ENCODE measurements at regions not wholly inside any gene's neighbourhood (a gene's known extent, or its start where the extent isn't known, plus 50 kb on each side); places are given as distances from the start of the nearest gene placed in this dataset.
A peak's percentile ranks its signal among the peaks of the same experiment; 100 is the strongest.

DNA sequence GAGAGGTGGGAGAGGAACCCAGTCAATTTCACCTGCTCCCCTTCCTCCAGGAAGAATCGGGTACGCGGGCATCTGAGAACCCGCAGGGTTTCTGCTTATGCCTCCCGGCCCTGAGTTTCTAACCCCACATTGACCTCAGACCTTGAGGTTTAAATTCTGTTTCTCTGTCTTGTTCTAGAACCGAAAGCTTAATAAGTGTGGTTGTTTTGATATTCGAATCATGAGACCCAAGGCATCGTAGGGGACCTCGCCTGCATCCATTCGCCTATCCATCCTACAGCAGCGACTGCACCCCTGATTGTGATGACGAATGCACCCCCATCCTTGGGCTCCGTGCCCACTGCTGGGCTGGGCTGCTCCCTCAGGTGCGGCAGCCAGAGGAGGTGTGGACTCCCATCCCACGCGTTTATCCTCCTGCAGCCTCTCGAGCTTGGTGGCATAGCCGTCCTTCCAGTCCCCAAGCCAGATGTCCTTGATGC is 80.8 kb upstream of the IER5L start:
- peaks cover 0 to 6% of the 10 kb centered on the region in 2 donors for H3K27me3 ChIP-seq
- TF ChIP-seq, protein P1, sequence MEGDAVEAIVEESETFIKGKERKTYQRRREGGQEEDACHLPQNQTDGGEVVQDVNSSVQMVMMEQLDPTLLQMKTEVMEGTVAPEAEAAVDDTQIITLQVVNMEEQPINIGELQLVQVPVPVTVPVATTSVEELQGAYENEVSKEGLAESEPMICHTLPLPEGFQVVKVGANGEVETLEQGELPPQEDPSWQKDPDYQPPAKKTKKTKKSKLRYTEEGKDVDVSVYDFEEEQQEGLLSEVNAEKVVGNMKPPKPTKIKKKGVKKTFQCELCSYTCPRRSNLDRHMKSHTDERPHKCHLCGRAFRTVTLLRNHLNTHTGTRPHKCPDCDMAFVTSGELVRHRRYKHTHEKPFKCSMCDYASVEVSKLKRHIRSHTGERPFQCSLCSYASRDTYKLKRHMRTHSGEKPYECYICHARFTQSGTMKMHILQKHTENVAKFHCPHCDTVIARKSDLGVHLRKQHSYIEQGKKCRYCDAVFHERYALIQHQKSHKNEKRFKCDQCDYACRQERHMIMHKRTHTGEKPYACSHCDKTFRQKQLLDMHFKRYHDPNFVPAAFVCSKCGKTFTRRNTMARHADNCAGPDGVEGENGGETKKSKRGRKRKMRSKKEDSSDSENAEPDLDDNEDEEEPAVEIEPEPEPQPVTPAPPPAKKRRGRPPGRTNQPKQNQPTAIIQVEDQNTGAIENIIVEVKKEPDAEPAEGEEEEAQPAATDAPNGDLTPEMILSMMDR (IDR thresholded peaks at IDR 0.05): no peak
- TF ChIP-seq POLR2A (IDR thresholded peaks at IDR 0.05): no peak
- H3K4me3 ChIP-seq: peak overlapping the region in 1 of 3 donors; percentile 5
- H3K4me1 ChIP-seq: peaks cover 0 to 8% (median 0%) of the 10 kb centered on the region in 4 donors
- intact Hi-C loops (cut with DNase I): no loop called here
- no peaks in the 10 kb centered on the region for H3K9me3 ChIP-seq
- no peaks in the 10 kb centered on the region for H3K36me3 ChIP-seq
- DNase-seq (peak in 1 of 3 donors; percentile 43), ATAC-seq (no peak)
- 15% methylated on average over 13 of the region's 18 CpGs for WGBS (ENCODE audit: insufficient coverage, low coverage, low lambda C conversion rate, missing lambda C conversion rate)
- no peak overlapping the region for H3K27ac ChIP-seq

DNA sequence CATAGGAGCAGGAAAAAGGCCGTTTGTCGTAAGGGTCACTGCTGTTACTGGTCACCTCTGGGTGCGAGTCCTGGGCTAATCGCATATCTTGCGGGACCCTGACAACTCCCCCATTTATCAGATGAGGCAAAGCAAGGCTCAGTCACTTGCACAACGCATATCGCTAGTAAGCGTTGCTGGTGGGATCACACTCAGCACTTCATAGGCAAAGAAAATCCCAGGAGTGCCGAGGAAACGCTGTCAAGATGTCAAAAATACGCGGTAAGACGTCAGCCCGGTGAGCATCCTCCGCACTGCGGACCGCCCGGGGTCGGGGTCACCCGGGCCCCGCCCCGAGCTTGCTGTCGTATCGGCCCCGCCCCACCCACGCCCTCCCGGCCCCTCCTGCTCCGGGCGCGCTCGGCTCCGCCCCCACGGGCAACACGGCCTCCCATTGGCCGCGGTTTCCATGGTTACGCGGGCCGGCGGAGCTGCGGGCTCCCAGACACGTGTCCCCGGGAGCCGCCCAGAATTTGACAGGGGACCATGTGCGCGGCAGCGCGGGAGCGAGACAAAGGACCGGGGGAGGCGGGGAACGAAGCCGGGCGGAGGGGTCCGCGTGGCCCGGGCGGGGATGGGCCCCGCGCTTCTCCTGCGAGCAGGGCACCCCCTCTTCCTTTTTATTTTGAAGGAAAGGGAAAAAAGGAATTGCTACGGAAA is 80.2 kb upstream of the IER5L start:
- peak; percentile 78 to 91 (median 86) for ATAC-seq
- peak; percentile 81 to 88 (median 84) for DNase-seq
- intact Hi-C loops (cut with DNase I): no loop called here
- H3K4me1 ChIP-seq: peaks cover 0 to 8% (median 0%) of the 10 kb centered on the region in 4 donors
- H3K27ac ChIP-seq: no peak overlapping the region
- no peaks in the 10 kb centered on the region for H3K9me3 ChIP-seq
- 8% methylated on average over 29 of the region's 62 CpGs for WGBS (ENCODE audit: insufficient coverage, low coverage, low lambda C conversion rate, missing lambda C conversion rate)
- peak overlapping the region in 1 of 3 donors; percentile 5 for H3K4me3 ChIP-seq
- no peaks in the 10 kb centered on the region for H3K36me3 ChIP-seq
- TF ChIP-seq POLR2A (IDR thresholded peaks at IDR 0.05): no peak
- TF ChIP-seq, protein P1 (IDR thresholded peaks at IDR 0.05): no peak
- H3K27me3 ChIP-seq: peaks cover 0 to 6% of the 10 kb centered on the region in 2 donors

DNA sequence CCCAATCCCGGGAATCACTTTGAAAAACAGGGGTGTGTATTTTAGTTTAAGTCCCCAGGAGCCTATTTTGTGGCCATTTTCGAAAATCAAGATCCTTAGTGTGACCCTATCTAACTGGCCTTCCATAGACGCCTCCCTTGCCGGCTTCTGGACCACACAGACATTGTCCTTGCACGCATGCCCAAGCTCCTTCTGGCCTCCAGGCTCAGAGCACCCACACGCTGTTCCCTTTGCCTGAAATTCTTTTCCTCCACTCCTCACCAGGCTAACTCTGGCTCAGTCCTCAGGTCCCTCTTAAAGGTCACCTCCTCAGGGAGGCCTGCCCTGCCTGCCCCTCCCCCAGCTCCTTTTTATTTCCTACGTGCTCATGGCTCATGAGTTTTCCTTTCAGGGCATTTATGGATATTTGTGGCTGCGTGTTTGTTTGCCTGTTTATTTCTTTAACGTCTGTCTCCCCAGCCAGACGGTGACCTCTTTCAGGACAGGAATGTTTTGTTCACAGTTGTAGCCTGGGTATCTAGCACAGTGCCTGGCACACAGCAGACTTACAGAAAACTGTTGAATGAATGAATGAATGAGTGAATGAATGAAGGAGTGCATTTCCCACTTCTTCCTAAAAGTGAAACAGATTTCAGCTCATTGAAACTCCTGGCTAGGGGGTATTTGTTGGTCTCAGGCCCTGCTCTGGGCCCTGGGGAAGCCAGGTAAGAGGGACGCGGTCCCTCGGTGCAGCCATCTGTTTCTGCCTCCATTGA is 79.1 kb upstream of the IER5L start:
- TF ChIP-seq, protein P1 (IDR thresholded peaks at IDR 0.05): no peak
- no peak for TF ChIP-seq POLR2A (IDR thresholded peaks at IDR 0.05)
- H3K27me3 ChIP-seq: peaks cover 0 to 6% of the 10 kb centered on the region in 2 donors

DNA sequence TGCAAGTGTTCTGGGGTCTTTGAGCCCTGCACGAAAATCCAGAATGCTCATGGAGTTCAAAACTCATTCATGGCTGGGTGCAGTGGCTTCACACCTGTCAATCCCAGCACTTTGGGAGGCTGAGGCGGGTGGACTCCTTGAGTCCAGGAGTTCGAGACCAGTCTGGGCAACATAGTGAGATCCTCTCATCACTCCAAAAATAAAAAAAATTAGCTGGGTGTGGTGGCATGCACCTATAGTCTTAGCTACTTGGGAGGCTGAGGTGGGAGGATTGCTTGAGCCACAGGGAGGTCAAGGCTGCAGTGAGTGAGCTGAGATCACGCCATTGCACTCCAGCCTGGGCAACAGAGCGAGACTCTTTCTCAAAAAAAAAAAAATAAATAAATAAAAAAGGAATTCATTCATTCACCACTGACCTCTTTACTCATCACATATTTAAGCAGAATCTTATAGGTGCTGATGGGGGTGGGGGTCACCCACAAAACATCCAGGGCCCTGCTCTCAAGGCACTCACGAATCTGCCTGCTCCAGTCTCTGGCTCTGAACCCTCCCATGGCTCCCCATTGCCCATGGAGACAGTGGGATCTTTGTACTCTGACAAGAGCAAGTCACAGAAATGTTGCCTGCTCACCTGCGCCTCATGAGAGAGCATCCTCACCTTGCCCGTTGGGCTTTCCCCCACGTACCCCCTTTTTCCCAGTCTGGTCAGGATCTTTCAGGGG is 76.7 kb upstream of the IER5L start:
- peaks cover 0 to 8% (median 0%) of the 10 kb centered on the region in 4 donors for H3K4me1 ChIP-seq
- TF ChIP-seq, protein P1 (IDR thresholded peaks at IDR 0.05): no peak
- no peak for TF ChIP-seq POLR2A (IDR thresholded peaks at IDR 0.05)
- H3K4me3 ChIP-seq: no peak overlapping the region
- intact Hi-C loops (cut with DNase I): no loop called here
- 57% methylated on average over 8 of the region's 9 CpGs for WGBS (ENCODE audit: insufficient coverage, low coverage, low lambda C conversion rate, missing lambda C conversion rate)
- DNase-seq: peak in 1 of 3 donors; percentile 15
- no peak for ATAC-seq
- no peaks in the 10 kb centered on the region for H3K36me3 ChIP-seq
- no peak overlapping the region for H3K27ac ChIP-seq
- H3K9me3 ChIP-seq: no peaks in the 10 kb centered on the region
- H3K27me3 ChIP-seq: peaks cover 0 to 6% of the 10 kb centered on the region in 2 donors

More for the DNA sequence above, 79.1 kb upstream of the IER5L start:
- H3K36me3 ChIP-seq: no peaks in the 10 kb centered on the region
- ATAC-seq (no peak), DNase-seq (peak in 1 of 3 donors; percentile 31)
- peaks cover 0 to 8% (median 0%) of the 10 kb centered on the region in 4 donors for H3K4me1 ChIP-seq
- 80% methylated on average over 9 of the region's 13 CpGs for WGBS (ENCODE audit: insufficient coverage, low coverage, low lambda C conversion rate, missing lambda C conversion rate)
- H3K27ac ChIP-seq: no peak overlapping the region
- no peaks in the 10 kb centered on the region for H3K9me3 ChIP-seq
- intact Hi-C loops (cut with DNase I): no loop called here
- H3K4me3 ChIP-seq: no peak overlapping the region
